OCI-LY7 (cell line): ENCODE measurements at regions not wholly inside any gene's neighbourhood (a gene's known extent, or its start where the extent isn't known, plus 50 kb on each side); places are given as distances from the start of the nearest gene placed in this dataset.

Experiments used
- BruUV-seq: library from RNA; stranded (reverse); fragments of 400-500 nt; replicated peaks from 2 replicates; lab custom pipeline; 2021; lab: Mats Ljungman, UMichigan
- CTCF ChIA-PET: fragments of 300-600 bp; sonication (Branson Sonifier 250); formaldehyde crosslinking; loops from one replicate; lab custom pipeline; 2022; ENCODE audit warnings: antibody characterized with exemption; ENCODE audit not compliant: unreplicated experiment; lab: Charles Lee
- POLR2A ChIA-PET: fragments of 300-600 bp; sonication (Branson Sonifier 250); formaldehyde crosslinking; loops from one replicate; lab custom pipeline; 2022; ENCODE audit warnings: antibody characterized with exemption; lab: Charles Lee
- DNase-seq: peaks from one replicate; pipeline ENCODE4 v3.0.0-alpha.2; 2015; ENCODE audit warnings: low spot score
- H2AFZ ChIP-seq: fragments of 200-600 bp; sonication (generic), shearing (Covaris generic); 2 replicates; pipeline ENCODE4 v1.6.1; 2014; ENCODE audit warnings: mild to moderate bottlenecking, antibody characterized with exemption, low read length, moderate library complexity
- H3K27ac ChIP-seq: fragments of 200-600 bp; sonication (generic); 2 replicates; pipeline ENCODE4 v1.5.1; 2014; ENCODE audit warnings: mixed run types, low read depth, mild to moderate bottlenecking, moderate library complexity, low read length, inconsistent platforms; ENCODE audit not compliant: poor library complexity, severe bottlenecking
- H3K36me3 ChIP-seq: fragments of 200-600 bp; sonication (generic); 2 replicates; pipeline ENCODE4 v1.6.1; 2014; ENCODE audit warnings: mild to moderate bottlenecking, antibody characterized with exemption, low read length, moderate library complexity, mixed read lengths; ENCODE audit not compliant: insufficient read depth
- H3K4me1 ChIP-seq: fragments of 200-600 bp; sonication (generic); 2 replicates; pipeline ENCODE4 v1.5.1; 2014; ENCODE audit warnings: mild to moderate bottlenecking, low read length; ENCODE audit not compliant: insufficient read depth, poor library complexity, severe bottlenecking
- H3K4me2 ChIP-seq: fragments of 200-600 bp; sonication (generic); 2 replicates; pipeline ENCODE4 v1.6.1; 2014; ENCODE audit warnings: mild to moderate bottlenecking, low read length
- H3K4me3 ChIP-seq: fragments of 200-600 bp; sonication (generic); 2 replicates; pipeline ENCODE4 v1.5.1; 2014; ENCODE audit warnings: mild to moderate bottlenecking, low read depth, low read length; ENCODE audit not compliant: poor library complexity, severe bottlenecking
- H3K79me2 ChIP-seq: fragments of 200-600 bp; sonication (generic); 2 replicates; pipeline ENCODE4 v1.6.1; 2016; ENCODE audit warnings: low read depth, mild to moderate bottlenecking, low read length, moderate library complexity, mixed read lengths; ENCODE audit not compliant: insufficient read depth
- H3K9me2 ChIP-seq: fragments of 200-600 bp; sonication (generic); 2 replicates; pipeline ENCODE4 v1.6.1; 2016; ENCODE audit warnings: mild to moderate bottlenecking, low read length, mixed read lengths; ENCODE audit not compliant: insufficient read depth
- H3K9me3 ChIP-seq: fragments of 200-600 bp; sonication (generic); 2 replicates; pipeline ENCODE4 v1.6.1; 2014; ENCODE audit warnings: mild to moderate bottlenecking, mixed run types, low read length, mixed read lengths
- H4K20me1 ChIP-seq: fragments of 200-600 bp; sonication (generic); 2 replicates; pipeline ENCODE4 v1.6.1; 2014; ENCODE audit warnings: mild to moderate bottlenecking, antibody characterized with exemption, low read length, moderate library complexity, mixed read lengths; ENCODE audit not compliant: insufficient read depth
- CTCF ChIP-seq: fragments of 200-600 bp; sonication (generic); conservative IDR thresholded peaks from 2 replicates; pipeline ENCODE4 v1.5.1; 2014; ENCODE audit warnings: mild to moderate bottlenecking, antibody characterized with exemption, low read length, moderate library complexity, mixed read lengths
- EZH2phosphoT487 ChIP-seq: fragments of 200-600 bp; sonication (generic); IDR thresholded peaks from 2 replicates; pipeline ENCODE4 v1.6.1; 2018; ENCODE audit warnings: low read depth, borderline replicate concordance, mild to moderate bottlenecking, mixed run types, antibody characterized with exemption, low read length, moderate library complexity, mixed read lengths
- intact Hi-C: fragments of 100-400 bp; cut with micrococcal nuclease; formaldehyde crosslinking; loops from one replicate; pipeline ENCODE4 v1.10.0; 2022; ENCODE audit not compliant: unreplicated experiment

DNA sequence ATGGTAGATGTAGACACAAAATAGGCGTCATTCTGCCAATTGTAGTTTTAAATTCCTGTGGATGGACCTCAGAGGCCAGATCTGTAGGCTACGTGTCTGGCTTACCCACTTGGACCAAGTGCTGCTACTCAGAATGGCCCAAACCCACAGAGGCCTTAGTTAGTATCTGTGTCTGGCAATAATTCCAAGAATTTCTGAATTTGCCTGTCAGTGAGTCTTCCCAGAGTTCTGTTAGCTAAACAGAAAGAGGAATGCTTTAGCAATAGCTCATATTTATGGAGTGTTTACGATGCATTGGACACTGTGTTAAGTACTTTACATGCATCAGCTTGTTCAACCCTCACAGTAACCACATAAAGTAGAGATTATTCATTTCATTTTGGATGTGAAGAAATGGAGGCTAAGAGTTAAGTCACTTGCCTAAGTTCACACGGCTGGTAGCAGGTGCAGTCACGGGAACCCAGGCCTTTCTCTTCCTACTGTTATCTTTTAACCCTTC, 231.8 kb downstream of the PTEN start:
- H3K9me2 ChIP-seq = no peaks in the 10 kb centered on the region
- no peaks in the 10 kb centered on the region for H3K9me3 ChIP-seq
- POLR2A ChIA-PET = interaction anchor here (1.0 to 8.2 kb wide), 6 partner anchors 10 to 32 kb away, joined by 3 to 56 read pairs (median 4); no protein-coding TSS in a partner anchor
- H3K4me3 ChIP-seq = no peak overlapping the region
- CTCF ChIA-PET = no interaction called here
- H3K4me2 ChIP-seq = no peak overlapping the region
- H2AFZ ChIP-seq = no peak overlapping the region
- TF ChIP-seq EZH2phosphoT487 = no peak
- intact Hi-C loops = no loop called here
- H3K27ac ChIP-seq = no peak overlapping the region
- H3K79me2 ChIP-seq = no peaks in the 10 kb centered on the region
- H3K36me3 ChIP-seq = no peaks in the 10 kb centered on the region
- no TSS peak for BruUV-seq
- peaks cover 30% of the 10 kb centered on the region for H3K4me1 ChIP-seq
- no peak for DNase-seq
- H4K20me1 ChIP-seq = no peaks in the 10 kb centered on the region

DNA sequence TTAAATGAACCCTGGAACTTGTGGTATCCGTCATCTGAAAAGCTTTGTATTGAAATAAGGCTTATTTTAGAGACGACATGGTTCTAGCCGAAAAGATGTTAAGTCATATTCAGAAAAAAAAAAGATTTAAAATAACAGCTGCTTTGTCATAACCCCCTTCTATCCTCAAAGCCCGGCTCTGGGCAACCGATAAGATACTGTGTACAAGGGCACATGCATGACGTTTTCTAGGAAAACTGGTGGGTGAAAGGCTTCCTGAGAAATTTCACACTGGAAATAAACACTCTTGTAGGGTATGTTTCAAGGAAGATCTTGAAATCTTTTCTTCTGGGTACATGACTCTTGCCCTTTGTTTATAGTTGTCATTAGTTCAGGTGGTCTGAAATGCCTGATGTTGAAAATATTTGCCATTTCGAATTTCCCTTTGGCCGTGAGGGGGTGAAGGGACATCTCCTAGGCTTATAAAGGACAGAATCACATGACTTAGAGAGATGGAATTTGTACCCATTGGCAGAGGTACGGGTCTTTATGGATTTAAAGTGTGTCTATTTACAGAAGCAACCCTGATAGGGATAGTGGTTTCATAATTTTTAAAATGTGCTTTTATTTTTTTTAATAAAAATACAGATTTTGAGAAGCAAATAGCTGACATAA, 232.5 kb downstream of the PTEN start:
- TF ChIP-seq EZH2phosphoT487 (no peak), CTCF (no peak)
- intact Hi-C loops = no loop called here
- Histone ChIP-seq H3K79me2 (no peaks in the 10 kb centered on the region), H3K9me3 (no peaks in the 10 kb centered on the region), H2AFZ (no peak overlapping the region), H3K36me3 (no peaks in the 10 kb centered on the region), H4K20me1 (no peaks in the 10 kb centered on the region), H3K4me1 (peaks cover 27% of the 10 kb centered on the region), H3K9me2 (no peaks in the 10 kb centered on the region), H3K4me2 (no peak overlapping the region), H3K27ac (no peak overlapping the region), H3K4me3 (no peak overlapping the region)
- POLR2A ChIA-PET = interaction anchor here (0.6 to 8.2 kb wide), 8 partner anchors 10 to 204 kb away, joined by 3 to 56 read pairs (median 4); no protein-coding TSS in a partner anchor
- BruUV-seq = no TSS peak
- DNase-seq = no peak
- CTCF ChIA-PET = no interaction called here

DNA sequence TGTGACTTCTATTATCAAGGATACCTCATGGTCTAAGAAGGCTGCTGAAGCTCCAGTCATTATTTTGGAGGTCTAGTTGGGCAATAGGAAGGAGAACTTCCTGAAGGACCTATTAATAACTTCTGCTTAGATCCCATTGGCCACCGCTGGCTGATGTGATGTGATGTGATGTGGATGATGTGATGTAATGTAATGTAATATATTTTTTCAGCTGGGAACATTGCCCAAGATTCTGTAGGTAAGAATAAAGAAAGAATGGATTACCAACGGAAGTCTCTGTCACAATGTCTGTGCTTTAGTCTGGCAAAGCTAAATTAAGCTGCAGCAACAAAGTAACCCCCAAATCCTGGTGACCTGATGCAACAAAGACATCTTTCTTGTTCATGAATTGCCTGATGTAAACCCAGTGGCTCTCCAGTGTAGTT, 233.7 kb downstream of the PTEN start:
- no peak for DNase-seq
- peaks cover 15% of the 10 kb centered on the region for H3K4me1 ChIP-seq
- peak overlapping the region; percentile 6; the same call in 1 of the 2 replicates for H2AFZ ChIP-seq
- ChIA-PET CTCF (no interaction called here), POLR2A (interaction anchor here (0.6 to 8.2 kb wide), 4 partner anchors 10 to 70 kb away, joined by 3 to 56 read pairs (median 3); no protein-coding TSS in a partner anchor)
- H3K4me2 ChIP-seq = no peak overlapping the region
- H3K4me3 ChIP-seq = no peak overlapping the region
- no peaks in the 10 kb centered on the region for H3K9me2 ChIP-seq
- H3K79me2 ChIP-seq = no peaks in the 10 kb centered on the region
- intact Hi-C loops = no loop called here
- no peak for TF ChIP-seq CTCF
- TF ChIP-seq EZH2phosphoT487 = no peak
- no peaks in the 10 kb centered on the region for H3K9me3 ChIP-seq
- no TSS peak for BruUV-seq
- no peak overlapping the region for H3K27ac ChIP-seq
- no peaks in the 10 kb centered on the region for H3K36me3 ChIP-seq
- no peaks in the 10 kb centered on the region for H4K20me1 ChIP-seq
